ENCODE measurements at regions not wholly inside any gene's neighbourhood (a gene's known extent, or its start where the extent isn't known, plus 50 kb on each side); places are given as distances from the start of the nearest gene placed in this dataset.

DNA sequence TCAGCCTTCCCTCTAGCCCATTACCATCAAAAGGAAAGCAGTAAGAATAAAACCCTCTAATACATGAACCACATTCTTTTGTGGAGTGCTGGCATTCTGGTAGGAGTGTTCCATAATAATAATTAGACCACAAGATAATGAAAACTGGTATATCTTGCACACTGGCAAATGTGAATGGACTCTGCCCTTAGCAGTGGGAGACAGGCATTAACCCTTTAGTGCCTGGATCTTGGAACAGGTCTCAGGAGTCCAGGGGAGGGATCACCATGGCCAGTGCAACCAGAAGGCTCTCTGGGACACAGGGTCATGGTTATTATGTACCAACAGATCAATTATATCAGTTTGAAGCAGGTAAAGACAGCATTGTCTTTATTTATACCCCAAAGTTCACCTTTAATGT is 387.5 kb upstream of the TMPO start:
- TF ChIP-seq POLR2AphosphoS5 (IDR thresholded peaks at IDR 0.05; ENCODE audit: borderline replicate concordance, low read depth, low read length) (no peak), EZH2 (IDR thresholded peaks at IDR 0.05) (no peak), FOXP2 (optimal IDR thresholded peaks at IDR 0.05; ENCODE audit: control extremely low read depth, extremely low read length, insufficient read depth) (no peak)

Measured in SK-N-MC (cell line).